ENCODE measurements at regions not wholly inside any gene's neighbourhood (a gene's known extent, or its start where the extent isn't known, plus 50 kb on each side); places are given as distances from the start of the nearest gene placed in this dataset.

DNA sequence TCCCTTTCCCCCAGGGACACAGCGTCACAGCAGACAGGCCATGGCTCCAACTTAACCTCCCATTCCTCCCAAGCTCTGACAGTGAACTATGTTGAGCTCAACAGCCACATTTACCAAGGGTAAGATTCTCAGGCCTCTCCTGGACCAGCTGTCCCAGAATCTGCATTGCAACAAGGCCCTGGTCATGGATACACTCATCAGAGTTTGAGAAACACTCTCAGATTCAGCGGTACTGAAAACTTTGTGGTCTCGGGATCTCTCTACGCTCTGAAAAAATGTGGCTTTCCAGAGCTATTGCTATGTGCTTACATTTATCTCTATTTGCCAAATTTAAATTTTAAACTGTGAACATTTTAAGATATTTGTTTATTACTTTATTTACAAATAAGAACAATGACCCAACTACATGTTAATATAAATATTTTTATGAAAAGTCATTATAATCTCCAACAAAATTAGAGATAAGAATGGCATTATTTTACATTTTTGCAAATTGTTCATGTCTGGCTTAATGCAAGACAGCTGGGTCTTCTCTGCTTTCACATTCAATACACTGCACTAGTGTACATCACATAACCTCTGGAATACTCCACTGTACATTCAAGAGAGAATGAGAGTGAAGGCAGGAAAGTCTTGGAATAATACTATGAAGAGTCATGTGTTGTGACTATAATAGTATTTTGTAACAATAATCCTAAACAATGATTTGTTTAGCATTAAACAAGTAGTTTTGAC, 190.9 kb upstream of the PITRM1 start:
- TF ChIP-seq, protein P1, sequence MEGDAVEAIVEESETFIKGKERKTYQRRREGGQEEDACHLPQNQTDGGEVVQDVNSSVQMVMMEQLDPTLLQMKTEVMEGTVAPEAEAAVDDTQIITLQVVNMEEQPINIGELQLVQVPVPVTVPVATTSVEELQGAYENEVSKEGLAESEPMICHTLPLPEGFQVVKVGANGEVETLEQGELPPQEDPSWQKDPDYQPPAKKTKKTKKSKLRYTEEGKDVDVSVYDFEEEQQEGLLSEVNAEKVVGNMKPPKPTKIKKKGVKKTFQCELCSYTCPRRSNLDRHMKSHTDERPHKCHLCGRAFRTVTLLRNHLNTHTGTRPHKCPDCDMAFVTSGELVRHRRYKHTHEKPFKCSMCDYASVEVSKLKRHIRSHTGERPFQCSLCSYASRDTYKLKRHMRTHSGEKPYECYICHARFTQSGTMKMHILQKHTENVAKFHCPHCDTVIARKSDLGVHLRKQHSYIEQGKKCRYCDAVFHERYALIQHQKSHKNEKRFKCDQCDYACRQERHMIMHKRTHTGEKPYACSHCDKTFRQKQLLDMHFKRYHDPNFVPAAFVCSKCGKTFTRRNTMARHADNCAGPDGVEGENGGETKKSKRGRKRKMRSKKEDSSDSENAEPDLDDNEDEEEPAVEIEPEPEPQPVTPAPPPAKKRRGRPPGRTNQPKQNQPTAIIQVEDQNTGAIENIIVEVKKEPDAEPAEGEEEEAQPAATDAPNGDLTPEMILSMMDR (IDR thresholded peaks at IDR 0.05; ENCODE audit: unreplicated experiment), result no peak
- no peaks in the 10 kb centered on the region for H3K27me3 Mint-ChIP-seq
- peaks cover 13% of the 10 kb centered on the region for H3K9me3 Mint-ChIP-seq (ENCODE audit: low read depth)
- H3K36me3 Mint-ChIP-seq (ENCODE audit: insufficient read depth), result no peaks in the 10 kb centered on the region
- no peak overlapping the region for H3K4me3 Mint-ChIP-seq (ENCODE audit: low read depth)
- no peak overlapping the region for H3K27ac Mint-ChIP-seq
- DNase-seq (ENCODE audit: low spot score, unreplicated experiment), result no peak
- peaks cover 8% of the 10 kb centered on the region for H3K4me1 Mint-ChIP-seq (ENCODE audit: low read depth)

GRCh38 chr10:3362394-3362793, 189.8 kb upstream of the PITRM1 start:
- H3K27me3 Mint-ChIP-seq, result no peaks in the 10 kb centered on the region
- DNase-seq (ENCODE audit: low spot score, unreplicated experiment), result no peak
- peaks cover 17% of the 10 kb centered on the region for H3K9me3 Mint-ChIP-seq (ENCODE audit: low read depth)
- no peak overlapping the region for H3K4me3 Mint-ChIP-seq (ENCODE audit: low read depth)
- peaks cover 8% of the 10 kb centered on the region for H3K4me1 Mint-ChIP-seq (ENCODE audit: low read depth)
- TF ChIP-seq, protein P1 (IDR thresholded peaks at IDR 0.05; ENCODE audit: unreplicated experiment), result no peak
- no peaks in the 10 kb centered on the region for H3K36me3 Mint-ChIP-seq (ENCODE audit: insufficient read depth)
- no peak overlapping the region for H3K27ac Mint-ChIP-seq

DNA sequence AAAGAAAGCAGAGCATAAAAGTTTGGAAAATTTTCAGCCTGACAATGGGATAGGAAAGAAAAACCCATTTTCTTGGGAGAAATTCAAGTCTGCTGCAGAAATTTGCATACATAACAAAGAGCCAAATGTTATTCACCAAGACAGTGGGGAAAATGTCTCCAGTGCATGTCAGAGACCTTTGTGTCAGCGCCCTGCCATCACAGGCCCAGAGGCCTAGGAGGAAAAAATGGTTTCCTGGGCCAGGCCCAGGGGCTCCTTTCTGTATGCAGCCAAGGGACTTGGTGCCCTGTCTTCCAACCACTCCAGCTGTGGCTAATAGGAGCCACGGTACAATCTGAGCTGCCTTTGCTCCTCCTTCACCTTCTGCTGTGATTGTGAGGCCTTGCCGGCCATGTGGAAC, 189.1 kb upstream of the PITRM1 start:
- peaks cover 17% of the 10 kb centered on the region for H3K9me3 Mint-ChIP-seq (ENCODE audit: low read depth)
- no peak overlapping the region for H3K27ac Mint-ChIP-seq
- no peaks in the 10 kb centered on the region for H3K27me3 Mint-ChIP-seq
- peaks cover 8% of the 10 kb centered on the region for H3K4me1 Mint-ChIP-seq (ENCODE audit: low read depth)
- H3K4me3 Mint-ChIP-seq (ENCODE audit: low read depth), result no peak overlapping the region
- DNase-seq (ENCODE audit: low spot score, unreplicated experiment), result no peak
- TF ChIP-seq, protein P1 (IDR thresholded peaks at IDR 0.05; ENCODE audit: unreplicated experiment), result no peak
- no peaks in the 10 kb centered on the region for H3K36me3 Mint-ChIP-seq (ENCODE audit: insufficient read depth)

DNA sequence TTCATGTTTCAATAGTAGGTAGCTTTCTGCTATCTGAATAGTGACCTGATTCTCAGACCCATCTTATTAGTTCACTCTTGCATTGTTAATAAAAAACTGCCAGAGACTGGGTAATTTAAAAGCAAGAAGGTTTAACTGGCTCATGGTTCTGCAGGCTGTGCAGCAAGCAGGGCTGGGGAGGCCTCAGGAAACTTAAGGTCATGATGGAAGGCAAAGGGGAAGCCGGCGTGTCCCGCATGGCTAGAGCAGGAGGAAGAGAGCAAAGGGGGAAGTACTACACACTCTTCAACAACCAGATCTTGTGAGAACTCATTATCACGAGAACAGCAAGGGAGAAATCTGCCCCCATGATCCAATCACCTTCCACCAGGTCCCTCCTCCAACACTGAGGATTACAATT, 185.2 kb upstream of the PITRM1 start:
- no peak for DNase-seq (ENCODE audit: low spot score, unreplicated experiment)
- Mint-ChIP-seq H3K4me1 (ENCODE audit: low read depth) (no peaks in the 10 kb centered on the region), H3K4me3 (ENCODE audit: low read depth) (no peak overlapping the region), H3K9me3 (ENCODE audit: low read depth) (peaks cover 17% of the 10 kb centered on the region), H3K27me3 (no peaks in the 10 kb centered on the region), H3K36me3 (ENCODE audit: insufficient read depth) (no peaks in the 10 kb centered on the region), H3K27ac (no peak overlapping the region)
- TF ChIP-seq, protein P1 (IDR thresholded peaks at IDR 0.05; ENCODE audit: unreplicated experiment), result no peak

GRCh38 chr10:3355536-3355935, 183.0 kb upstream of the PITRM1 start:
- Mint-ChIP-seq H3K27ac (no peak overlapping the region), H3K4me1 (ENCODE audit: low read depth) (no peaks in the 10 kb centered on the region), H3K9me3 (ENCODE audit: low read depth) (peaks cover 6% of the 10 kb centered on the region), H3K4me3 (ENCODE audit: low read depth) (no peak overlapping the region), H3K27me3 (peaks cover 4% of the 10 kb centered on the region), H3K36me3 (ENCODE audit: insufficient read depth) (no peaks in the 10 kb centered on the region)
- TF ChIP-seq, protein P1 (IDR thresholded peaks at IDR 0.05; ENCODE audit: unreplicated experiment), result no peak
- no peak for DNase-seq (ENCODE audit: low spot score, unreplicated experiment)
